NOMO-1 (cell line): ENCODE measurements at regions not wholly inside any gene's neighbourhood (a gene's known extent, or its start where the extent isn't known, plus 50 kb on each side); places are given as distances from the start of the nearest gene placed in this dataset.

ENCODE experiments used
- DNase-seq, 2 experiments: peaks; one replicate each; lab custom pipeline; 2025; ENCODE audit not compliant: unreplicated experiment in 2 of 2; lab: John Stamatoyannopoulos, UW

DNA sequence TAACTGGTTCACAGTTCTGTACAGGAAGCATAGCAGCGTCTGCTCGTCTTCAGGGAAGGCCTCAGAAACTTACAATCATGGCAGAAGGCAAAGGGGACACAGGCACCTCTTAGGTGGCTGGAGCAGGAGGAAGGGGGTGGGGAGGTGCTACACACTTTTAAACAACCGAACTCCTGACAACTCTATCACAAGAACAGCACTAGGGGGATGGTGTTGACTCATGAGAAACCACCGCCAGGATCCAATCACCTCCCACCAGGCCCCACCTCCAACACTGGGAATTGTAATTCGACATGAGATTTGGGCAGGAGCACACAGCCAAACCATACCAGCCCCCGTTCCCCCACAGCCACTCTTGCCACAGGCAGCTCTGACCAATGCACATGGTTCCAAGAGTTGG lies 306.3 kb upstream of the POU3F1 start:
- no peak for DNase-seq

DNA sequence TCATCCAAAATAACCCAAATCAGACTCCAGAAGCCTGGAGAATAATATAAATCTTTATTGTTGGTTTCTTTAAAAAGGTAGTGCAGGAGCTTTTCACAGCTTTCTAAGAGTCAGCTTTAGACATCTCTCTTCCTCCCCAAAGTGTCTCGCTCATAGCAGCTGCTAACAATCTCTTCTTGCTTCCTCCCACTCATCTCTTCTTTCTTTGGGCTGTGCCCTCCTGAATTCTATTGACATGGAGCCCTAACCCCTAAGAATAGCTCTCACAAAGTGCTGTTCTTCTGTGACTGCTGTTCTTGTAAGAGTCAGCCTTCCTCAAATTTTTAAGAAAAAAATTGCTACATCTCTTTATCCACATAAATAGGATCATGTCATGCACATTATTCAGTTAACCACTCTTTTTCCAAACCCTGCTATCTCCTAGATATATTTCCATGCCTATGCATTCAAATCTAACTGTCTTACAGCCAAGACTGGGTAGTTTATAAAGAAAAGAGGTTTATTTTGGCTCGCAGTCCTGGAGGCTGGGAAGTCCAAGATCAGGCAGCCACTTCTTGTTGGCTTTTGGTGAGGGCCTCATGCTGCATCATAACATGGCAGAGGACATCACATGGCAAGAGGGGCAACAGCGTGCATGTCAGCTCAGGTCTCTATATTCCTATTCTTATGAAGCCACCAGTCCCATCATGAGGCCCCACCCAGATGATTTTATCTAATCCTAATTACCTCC lies 301.0 kb upstream of the POU3F1 start:
- DNase-seq = no peak

DNA sequence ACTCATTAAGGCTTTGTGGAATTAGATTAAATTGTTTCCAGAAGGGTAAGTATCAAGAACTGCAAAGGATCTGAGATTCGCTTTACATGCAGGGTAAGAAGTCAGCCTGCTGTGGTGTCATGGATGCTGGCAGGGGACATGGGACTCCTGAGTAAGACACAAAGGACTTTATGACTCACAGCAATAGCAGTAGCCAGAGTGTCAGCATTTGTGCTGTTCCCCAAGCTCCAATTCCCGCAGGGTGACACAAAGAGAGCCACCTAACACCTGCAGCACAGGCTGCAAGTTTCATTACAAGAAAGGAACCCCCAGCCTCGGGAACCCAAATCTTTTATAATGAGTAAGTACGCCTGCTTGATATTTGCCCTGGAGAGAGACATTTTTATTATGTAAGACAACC lies 298.1 kb upstream of the POU3F1 start:
- no peak for DNase-seq

DNA sequence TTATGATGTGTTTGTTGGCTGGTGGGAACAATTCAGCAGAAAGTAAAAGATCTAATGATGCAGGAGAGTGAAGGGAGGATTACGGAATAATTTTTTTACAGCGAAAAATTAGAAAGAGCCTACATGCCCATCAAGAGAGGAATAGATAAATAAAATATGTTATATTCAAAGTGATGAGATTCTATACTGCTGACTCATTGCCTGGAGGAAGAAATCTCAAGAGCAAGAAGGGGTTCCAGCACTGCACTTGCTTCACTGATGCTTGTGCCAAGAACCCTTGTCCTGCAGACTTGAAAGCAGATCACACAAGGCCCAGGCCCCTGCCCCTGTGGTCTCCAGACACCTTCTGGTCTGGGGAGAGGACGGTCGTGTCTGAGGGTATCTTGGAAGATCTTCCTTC lies 295.1 kb upstream of the POU3F1 start:
- DNase-seq = no peak

DNA sequence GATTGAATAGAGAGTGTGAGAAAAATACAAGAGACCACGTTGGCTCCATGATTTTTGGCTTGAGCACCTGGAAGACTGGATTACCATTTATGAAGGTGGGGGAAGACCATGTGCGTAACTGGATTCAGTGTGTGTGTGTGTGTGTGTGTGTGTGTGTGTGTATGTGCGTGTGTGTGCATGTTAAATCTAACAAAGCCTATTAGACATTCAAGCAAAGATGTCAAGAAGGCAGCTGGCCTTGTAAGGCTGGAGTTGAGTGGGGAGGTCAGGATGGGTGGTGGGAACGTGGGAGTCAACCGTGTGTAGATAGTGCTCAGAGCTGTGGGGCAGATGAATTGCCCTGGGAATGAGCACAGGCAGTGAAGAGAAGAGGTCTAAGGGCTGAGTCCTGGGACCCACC lies 293.8 kb upstream of the POU3F1 start:
- no peak for DNase-seq

DNA sequence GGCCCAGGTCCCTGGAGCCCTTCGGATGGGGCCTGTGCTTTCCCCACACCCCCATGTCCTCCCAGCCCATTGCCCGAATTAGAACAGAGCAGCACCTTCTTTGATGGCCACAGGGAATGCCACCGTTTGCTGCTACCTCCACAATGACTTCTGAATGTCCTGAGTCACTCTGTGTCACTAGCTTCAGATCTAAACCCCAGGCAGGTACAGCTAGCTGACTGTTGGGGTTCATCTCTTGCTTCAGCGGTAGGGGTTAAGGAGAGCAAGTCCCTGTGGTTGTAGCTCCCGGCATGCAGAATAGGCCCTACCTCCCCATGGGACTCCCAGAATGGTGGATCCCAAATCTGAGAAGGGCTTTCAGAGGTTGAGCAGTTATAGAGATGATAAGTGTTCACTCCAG lies 291.1 kb upstream of the POU3F1 start:
- no peak for DNase-seq

DNA sequence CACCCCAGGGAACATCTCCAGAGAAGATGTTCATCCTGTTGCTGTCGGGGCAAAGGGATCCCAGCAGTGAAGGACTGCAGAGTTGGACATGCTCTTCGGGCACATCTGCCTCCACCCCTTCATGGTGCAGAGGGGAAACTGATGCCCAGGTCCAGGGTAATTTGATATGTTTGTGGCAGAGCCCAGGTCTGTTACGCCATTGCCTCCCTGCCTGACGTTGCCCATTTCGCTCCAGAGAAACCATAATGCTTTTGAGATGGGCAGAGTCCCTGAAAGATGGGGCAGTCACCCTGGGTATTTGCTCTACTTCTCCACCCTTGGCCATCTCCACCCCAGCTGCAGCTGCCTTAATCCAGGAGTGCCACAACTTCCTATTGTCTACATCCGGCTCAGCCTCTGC lies 290.4 kb upstream of the POU3F1 start:
- DNase-seq = no peak

DNA sequence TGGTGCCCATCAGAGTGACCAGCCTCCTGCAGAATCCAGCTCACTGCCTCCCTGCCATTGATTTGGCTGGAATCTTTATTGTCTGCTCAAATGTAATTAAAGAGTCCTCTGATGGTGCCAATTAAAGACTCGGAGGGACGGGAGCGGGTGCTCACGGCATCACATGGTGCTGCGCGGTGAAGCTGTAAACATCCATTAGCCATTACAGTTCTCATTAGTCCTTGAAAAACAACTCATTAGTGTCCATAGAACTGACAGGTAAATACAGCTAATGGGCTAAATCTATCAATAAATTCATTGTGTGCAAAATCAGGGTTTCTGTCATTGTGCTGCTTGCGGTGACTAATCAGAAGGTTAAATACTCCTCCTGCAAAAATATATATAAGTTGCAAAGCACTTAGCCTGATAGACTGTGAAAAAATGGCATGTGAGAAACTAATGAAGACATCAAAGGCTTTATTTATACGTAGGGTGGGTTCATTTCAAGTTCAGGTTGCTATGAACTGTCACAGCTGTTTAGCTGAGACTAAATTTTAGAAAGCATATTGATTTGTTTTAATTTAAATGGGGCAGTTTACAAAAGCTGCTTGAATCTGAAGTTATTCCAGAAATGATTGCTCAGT lies 289.8 kb upstream of the POU3F1 start:
- DNase-seq = no peak

DNA sequence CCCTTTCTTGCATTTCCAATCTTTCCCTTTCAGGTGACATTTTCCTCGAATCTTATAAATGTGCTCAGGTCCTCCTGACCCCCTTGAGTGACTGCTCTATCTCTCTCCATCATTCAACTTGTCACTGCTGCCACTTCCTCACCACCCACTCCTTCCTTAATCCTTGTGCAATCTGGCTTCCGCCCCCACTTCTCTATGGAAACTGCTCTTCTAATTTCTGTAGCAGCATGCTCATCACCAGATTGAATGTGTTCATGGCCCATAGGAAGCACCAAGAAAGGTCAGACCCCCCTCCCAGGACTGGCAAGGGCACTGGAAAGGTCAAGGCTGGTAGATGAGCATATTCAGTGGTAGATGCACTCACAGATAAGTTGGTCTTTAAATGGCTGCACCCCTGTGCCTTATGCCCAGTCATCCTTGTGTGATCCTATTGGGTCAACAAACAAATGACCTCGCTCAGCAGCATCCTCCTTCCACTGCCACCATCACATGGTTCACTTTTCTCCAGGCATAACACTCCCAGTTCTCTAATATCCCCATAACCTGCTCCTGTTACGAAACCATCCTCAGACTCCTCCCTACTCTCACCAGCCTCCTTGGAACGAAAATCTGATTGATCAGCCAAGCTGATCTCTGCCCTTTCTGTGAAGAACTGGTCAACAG lies 288.5 kb upstream of the POU3F1 start:
- peak; percentile 61 to 69 for DNase-seq

DNA sequence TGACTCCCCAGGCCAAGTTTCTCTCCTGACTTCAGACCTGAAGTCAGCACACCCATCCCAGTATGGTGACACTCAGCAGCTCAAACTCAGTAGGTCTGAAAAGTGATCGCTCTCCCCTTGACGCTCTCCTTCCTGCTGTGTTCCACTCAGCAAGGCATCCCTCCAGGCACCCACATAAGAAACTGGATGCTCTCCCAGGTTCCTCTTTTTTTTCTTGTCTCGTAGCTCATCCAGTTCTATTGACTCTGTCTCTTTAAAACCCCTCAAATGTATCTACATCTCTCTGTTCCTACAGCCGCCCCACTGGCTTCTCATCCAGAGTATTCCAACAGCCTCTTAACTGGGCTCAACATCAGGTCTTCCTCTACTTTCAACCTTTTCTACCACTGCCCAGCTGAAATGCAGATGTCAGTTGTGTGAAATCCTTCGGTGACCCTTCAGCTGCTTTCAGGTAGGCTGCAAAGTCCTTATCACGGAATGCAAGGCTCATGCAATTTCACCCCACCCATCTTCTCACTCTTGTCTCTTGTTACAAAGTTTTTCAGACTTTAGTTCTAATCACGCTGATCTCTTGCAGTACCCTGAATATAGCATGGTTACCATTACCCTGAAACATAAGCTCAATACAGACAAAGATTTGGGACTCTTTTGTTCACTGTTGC lies 286.2 kb upstream of the POU3F1 start:
- peak in 1 of 2 experiments; percentile 26 for DNase-seq

DNA sequence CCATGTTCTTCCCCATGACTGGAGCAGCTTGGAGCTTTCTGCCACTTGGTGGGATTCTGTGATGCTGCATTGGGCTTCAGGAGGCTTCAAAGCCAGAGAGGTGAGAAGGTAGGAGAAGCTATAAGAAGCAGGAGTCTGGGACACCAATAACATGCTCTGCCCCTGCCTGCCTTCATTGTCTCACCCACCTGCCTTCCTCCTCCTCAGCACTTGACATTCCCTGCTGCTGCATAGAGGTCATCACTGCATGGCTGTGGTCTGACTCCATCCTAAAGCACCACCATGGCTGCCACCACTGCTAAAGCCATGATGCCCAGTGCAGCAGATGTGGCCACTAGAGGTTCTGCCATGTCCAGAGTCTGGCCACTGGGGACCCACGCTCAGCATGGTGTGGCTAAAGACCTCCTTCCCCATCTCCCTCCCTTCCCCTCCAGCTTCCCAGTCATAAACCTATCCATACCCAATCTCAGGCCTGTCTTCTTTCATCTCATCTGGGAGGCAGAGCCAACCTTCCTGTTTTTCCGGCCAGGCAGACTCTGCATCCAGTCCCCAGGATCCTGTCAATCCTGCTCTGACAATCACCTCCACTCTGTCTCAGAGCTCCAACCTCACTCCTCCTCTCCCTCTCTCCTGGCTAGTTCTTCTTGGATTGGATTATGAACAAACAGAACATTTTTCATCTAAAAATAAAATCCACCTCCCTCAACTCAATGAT lies 285.1 kb upstream of the POU3F1 start:
- no peak for DNase-seq

DNA sequence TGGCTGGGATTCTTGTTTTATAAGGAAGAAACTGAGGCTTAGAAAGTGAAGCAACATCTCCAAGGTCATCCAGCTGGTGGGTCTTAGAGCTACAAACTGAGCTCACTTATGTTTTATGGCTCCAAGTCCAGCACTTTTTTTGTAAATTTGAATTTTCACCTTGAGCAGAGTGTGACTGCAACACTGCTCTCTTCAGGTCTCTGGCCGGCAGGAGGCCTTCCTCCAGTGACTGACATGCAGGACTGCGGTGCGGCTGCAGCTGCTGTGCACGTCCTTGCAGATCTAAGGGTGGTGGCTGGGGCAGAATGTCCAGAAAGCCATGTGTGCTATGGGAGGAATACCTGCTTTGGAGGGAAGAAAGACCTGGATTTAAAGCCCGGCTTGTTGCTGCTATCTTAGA lies 284.2 kb upstream of the POU3F1 start:
- DNase-seq = no peak

DNA sequence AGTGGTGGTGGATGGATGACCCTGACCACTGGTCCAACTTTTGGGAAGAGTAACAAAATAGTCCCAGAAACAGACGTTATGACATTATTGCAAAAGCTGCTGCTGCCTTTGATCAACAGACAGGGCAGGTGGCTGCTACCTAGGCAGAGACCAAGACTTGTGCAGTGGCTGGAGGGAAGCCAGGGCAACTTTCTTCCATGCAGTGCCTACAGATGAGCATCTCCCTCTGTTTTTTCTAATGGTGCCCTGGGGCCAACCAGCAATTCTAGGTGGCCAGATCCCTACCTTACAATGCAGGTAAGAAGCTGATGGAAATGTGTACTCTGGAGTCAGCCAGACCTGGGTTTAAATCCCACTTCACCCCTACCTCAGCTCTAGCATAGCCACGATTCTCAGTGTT lies 283.1 kb upstream of the POU3F1 start:
- DNase-seq = no peak

DNA sequence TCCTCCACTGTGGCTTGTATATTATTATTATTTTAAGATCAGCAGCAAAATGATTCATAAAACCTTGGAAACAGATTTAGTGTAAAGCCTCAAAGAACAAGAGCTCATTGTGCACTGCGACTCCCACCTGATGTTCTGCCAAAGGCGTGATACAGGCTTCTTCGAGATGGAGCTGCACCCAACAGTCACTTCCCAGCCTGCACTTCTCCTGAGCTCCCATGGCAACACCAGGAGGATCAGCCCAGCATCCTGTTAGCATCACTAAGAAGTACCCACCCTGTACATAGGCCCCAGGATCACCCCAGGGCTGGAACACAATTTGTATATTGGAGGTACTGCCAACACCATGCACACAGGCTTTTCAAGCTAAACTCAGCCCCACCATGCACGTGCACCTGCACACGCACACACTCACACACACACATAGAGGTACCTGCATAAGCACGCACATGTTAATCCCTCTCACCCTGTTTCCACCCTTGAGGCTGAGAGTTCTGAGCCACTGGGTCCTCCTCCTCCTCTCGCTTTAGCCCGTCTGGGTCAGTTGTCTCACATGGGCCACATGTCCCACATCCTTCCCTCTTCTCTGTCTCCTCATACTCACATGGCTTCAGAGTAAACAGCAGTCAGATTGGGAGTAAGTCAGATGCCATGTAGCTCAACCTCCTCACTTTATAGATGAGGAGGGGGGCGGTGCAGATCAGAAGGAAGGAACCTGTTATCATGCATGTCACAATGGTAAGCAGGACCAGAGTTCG lies 281.9 kb upstream of the POU3F1 start:
- no peak for DNase-seq

DNA sequence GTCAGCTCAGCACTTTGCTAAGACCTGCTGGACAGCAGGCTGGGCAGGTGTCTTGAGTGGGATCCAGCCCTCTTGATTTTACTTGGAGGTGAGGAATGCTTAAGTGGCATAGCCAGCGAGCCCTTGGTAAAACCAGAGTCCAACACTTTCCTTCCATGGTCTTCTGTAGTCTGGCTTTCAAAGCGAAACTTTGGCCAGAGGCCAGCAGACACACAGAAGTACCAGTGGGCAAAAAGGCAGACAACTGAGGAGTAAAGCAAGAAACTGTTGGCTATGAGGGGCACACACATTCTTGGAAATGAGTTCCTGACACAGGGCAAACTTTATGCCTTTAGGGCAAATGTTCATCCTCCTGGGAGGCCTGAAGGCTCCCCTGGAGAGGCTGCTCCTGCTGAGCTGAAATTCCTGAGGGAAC lies 281.0 kb upstream of the POU3F1 start:
- no peak for DNase-seq

DNA sequence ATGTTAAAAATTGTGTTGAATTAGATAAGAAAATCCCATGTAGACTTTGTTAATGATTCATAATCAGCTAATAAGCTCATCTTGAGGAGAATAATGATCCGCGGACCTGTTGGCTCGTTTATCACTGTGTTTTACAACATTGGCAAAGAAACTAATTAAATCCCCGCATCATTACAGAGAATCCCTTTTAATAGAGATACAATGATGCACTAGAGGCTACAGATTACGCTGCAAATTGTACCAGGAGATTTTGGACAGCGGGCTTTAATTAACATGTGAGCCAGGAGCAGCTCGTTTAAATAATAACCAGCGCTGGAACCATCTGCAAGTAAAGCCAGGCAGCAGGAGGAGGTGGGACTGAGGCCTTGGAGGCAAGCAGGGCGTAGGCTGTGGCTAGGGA lies 280.3 kb upstream of the POU3F1 start:
- DNase-seq = no peak

DNA sequence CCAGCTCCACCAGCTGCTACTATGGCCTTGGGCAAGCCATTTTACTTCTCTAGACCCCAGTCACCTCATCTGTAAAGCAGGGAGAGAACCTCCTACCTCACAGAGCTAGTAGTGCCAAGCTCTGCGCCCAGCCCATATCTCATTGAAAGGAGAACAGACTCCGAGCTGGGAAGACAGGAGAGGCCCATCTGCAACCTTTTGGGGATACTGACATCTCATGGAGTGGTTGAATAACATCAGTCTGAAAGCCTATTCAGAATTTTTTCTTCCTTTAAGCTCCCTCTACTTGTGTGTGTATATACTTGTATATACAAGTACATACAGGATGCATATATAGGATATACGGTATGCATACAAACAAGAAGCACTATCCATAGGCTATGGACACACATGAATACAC lies 279.5 kb upstream of the POU3F1 start:
- DNase-seq = no peak

DNA sequence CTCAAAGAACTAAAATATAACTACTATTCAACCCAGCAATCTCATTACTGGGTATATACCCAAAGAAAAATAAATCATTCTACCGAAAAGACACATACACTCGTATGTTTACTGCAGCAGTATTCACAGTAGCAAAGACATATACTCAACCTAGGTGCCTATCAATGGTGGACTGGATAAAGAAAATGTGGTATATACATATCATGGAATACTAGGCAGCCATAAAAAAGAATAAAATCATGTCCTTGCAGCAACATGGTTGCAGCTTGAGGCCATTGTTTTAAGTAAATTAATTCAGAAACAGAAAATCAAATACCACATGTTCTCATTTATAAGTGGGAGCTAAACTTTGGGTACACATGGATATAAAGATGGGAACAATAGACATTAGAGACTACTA lies 266.2 kb upstream of the POU3F1 start:
- DNase-seq = no peak

DNA sequence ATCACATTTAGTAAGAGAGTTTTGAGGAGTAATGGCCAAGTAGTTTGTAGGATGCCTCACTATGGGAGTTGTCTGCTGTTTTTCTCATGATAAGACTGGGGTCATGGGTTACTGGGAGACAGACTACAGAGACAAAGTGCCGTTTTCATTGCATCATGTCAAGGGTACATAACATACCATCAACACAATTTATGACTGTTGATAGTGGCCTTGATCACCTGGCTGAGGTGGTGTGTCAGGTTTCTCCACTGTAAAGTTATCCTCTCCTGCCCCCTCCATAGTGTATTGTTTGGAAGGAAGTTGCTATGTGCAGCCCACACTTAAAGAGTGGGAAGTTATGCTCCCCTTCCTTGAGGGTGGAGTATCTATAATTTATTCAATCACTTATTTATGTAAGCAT lies 263.5 kb upstream of the POU3F1 start:
- DNase-seq = no peak

DNA sequence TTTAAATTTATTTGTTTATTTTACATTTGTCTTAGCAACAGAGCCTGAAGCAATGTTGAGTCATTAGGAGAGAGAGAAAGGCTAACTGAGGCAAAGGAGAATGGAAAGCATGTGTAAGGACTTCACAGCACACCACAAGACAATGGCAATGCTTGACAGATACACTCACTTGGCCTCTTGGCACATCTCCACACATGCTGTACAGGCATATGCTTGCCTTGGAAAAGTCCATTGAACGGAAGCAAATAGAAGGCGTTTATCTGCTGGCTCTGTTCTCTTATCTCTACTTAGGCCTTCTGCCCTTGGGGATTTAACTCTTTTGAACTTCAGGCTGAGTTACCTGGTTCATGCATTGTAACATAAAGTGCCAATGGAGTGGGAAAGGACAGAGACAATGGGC lies 262.2 kb upstream of the POU3F1 start:
- no peak for DNase-seq
